ENCODE measurements at regions not wholly inside any gene's neighbourhood (a gene's known extent, or its start where the extent isn't known, plus 50 kb on each side); places are given as distances from the start of the nearest gene placed in this dataset.

DNA sequence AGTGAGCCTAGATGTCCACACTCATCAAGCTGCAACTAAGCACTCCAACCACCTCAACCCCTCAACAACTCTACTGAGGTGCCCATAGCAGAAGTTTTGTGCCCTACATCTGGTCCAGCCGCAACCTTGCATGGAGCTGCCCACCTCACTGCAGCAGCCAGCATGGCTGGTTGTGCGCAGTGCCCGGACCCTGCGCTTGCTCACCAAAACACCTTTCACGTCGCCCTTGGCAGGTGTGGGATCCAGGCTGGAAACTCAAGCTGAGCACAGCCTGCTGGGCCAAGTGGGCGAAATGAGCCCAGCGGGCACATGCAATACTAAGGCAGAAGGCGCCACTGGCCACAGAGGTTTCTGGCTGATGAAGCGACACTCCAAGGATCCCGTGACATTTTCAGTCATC is 902.4 kb downstream of the TBC1D32 start (continued):
- TF ChIP-seq ZNF394 (tag by site-specific recombination; IDR thresholded peaks at IDR 0.05; ENCODE audit: borderline replicate concordance) (no peak), ZNF2 (tag by site-specific recombination; IDR thresholded peaks at IDR 0.05) (no peak), ZNF426 (tag by site-specific recombination; IDR thresholded peaks at IDR 0.05) (no peak), ZNF350 (tag by site-specific recombination; IDR thresholded peaks at IDR 0.05) (no peak), ZNF621 (tag by site-specific recombination; IDR thresholded peaks at IDR 0.05) (no peak), ZEB2 (tag by site-specific recombination; IDR thresholded peaks at IDR 0.05) (no peak)
- TF ChIP-seq, protein P1, sequence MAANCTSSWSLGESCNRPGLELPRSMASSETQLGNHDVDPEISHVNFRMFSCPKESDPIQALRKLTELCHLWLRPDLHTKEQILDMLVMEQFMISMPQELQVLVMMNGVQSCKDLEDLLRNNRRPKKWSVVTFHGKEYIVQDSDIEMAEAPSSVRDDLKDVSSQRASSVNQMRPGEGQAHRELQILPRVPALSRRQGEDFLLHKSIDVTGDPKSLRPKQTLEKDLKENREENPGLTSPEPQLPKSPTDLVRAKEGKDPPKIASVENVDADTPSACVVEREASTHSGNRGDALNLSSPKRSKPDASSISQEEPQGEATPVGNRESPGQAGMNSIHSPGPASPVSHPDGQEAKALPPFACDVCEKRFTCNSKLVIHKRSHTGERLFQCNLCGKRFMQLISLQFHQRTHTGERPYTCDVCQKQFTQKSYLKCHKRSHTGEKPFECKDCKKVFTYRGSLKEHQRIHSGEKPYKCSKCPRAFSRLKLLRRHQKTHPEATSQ (tag by site-specific recombination; IDR thresholded peaks at IDR 0.05) = no peak

DNA sequence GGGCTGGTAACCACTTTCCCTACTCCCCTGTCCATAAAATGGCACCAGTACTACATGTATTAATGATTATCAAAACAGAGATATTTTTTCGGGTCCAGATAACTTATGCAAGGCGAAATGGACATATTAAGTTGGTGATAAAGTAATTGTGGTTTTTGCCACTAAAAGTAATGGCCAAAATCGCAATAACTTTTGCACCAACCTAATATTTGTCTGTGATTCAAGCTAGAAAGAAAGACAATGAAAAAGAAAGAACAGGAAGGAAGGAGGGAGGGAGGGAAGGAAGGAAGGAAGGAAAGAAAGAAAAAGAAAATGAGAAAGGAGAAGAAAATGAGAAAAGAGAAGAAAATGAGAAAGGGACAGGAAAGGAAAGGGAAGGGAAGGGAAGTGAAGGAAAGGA is 922.9 kb downstream of the TBC1D32 start:
- no peaks in the 10 kb centered on the region for H3K9me3 ChIP-seq (ENCODE audit: control insufficient read depth, insufficient read depth, low read depth, low read length)
- no peaks in the 10 kb centered on the region for H3K36me3 ChIP-seq (ENCODE audit: control insufficient read depth in 2 of 2, insufficient read depth in 1 of 2, low read length in 2 of 2)
- H3K27ac ChIP-seq (ENCODE audit: extremely low read depth, low read depth, low read length) = no peak overlapping the region
- CTCF ChIA-PET = no interaction called here
- no peaks in the 10 kb centered on the region for H3K4me1 ChIP-seq (ENCODE audit: control insufficient read depth, insufficient read depth, low read length)
- peak; percentile 70 for TF ChIP-seq PRDM1 (tag by site-specific recombination; IDR thresholded peaks at IDR 0.05)
- TF ChIP-seq ZNF513 (tag by site-specific recombination; IDR thresholded peaks at IDR 0.05) = no peak
- TF ChIP-seq WT1 (tag by site-specific recombination; IDR thresholded peaks at IDR 0.05) = no peak
- 0 out of 2 replicates have a peak, but pooled peaks have one; percentile 29 for TF ChIP-seq ZNF366 (tag by site-specific recombination; conservative IDR thresholded peaks at IDR 0.05)
- no peak for TF ChIP-seq HOXA7 (CRISPR knock-in tag; IDR thresholded peaks at IDR 0.05; ENCODE audit: borderline replicate concordance)
- POLR2A ChIA-PET = no interaction called here
- no peak overlapping the region for H3K4me3 ChIP-seq (ENCODE audit: low read depth, low read length)

DNA sequence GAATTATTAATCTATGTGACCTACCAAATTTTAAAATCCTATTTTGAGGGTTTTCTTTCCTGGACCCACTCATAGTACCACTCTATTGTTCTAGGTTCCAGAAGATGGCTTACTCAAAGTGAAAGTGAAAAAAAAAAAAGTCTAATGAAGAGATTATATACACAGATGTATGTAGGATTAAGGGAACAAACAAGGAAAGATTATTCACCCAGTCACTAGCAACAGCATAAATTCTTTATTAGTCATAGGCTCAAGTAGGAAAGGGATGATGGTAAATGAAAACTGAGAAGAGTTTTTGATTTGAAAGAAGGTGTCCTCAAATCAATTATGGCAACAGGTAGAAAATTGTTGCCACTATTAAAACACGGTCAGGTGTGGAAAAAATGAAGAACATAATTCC is 923.7 kb downstream of the TBC1D32 start:
- CTCF ChIA-PET = no interaction called here

More for the DNA sequence above, 923.7 kb downstream of the TBC1D32 start:
- POLR2A ChIA-PET = no interaction called here
- Histone ChIP-seq H3K4me1 (ENCODE audit: control insufficient read depth, insufficient read depth, low read length) (no peaks in the 10 kb centered on the region), H3K9me3 (ENCODE audit: control insufficient read depth, insufficient read depth, low read depth, low read length) (no peaks in the 10 kb centered on the region), H3K4me3 (ENCODE audit: low read depth, low read length) (no peak overlapping the region), H3K36me3 (ENCODE audit: control insufficient read depth in 2 of 2, insufficient read depth in 1 of 2, low read length in 2 of 2) (no peaks in the 10 kb centered on the region), H3K27ac (ENCODE audit: extremely low read depth, low read depth, low read length) (no peak overlapping the region)
- TF ChIP-seq KLF17 (tag by site-specific recombination; IDR thresholded peaks at IDR 0.05) (no peak), SALL2 (tag by site-specific recombination; IDR thresholded peaks at IDR 0.05; ENCODE audit: borderline replicate concordance) (no peak), ZNF266 (tag by site-specific recombination; IDR thresholded peaks at IDR 0.05; ENCODE audit: low read depth) (no peak), ZNF501 (tag by site-specific recombination; IDR thresholded peaks at IDR 0.05) (no peak), ZNF701 (tag by site-specific recombination; IDR thresholded peaks at IDR 0.05) (no peak), SP2 (tag by site-specific recombination; IDR thresholded peaks at IDR 0.05) (no peak), ZNF280C (tag by site-specific recombination; IDR thresholded peaks at IDR 0.05) (no peak), ZNF596 (tag by site-specific recombination; IDR thresholded peaks at IDR 0.05) (no peak), ZNF140 (tag by site-specific recombination; IDR thresholded peaks at IDR 0.05) (no peak), ZNF433 (tag by site-specific recombination; IDR thresholded peaks at IDR 0.05; ENCODE audit: low read depth) (no peak), ZNF175 (tag by site-specific recombination; IDR thresholded peaks at IDR 0.05) (no peak)
- TF ChIP-seq, protein P2, sequence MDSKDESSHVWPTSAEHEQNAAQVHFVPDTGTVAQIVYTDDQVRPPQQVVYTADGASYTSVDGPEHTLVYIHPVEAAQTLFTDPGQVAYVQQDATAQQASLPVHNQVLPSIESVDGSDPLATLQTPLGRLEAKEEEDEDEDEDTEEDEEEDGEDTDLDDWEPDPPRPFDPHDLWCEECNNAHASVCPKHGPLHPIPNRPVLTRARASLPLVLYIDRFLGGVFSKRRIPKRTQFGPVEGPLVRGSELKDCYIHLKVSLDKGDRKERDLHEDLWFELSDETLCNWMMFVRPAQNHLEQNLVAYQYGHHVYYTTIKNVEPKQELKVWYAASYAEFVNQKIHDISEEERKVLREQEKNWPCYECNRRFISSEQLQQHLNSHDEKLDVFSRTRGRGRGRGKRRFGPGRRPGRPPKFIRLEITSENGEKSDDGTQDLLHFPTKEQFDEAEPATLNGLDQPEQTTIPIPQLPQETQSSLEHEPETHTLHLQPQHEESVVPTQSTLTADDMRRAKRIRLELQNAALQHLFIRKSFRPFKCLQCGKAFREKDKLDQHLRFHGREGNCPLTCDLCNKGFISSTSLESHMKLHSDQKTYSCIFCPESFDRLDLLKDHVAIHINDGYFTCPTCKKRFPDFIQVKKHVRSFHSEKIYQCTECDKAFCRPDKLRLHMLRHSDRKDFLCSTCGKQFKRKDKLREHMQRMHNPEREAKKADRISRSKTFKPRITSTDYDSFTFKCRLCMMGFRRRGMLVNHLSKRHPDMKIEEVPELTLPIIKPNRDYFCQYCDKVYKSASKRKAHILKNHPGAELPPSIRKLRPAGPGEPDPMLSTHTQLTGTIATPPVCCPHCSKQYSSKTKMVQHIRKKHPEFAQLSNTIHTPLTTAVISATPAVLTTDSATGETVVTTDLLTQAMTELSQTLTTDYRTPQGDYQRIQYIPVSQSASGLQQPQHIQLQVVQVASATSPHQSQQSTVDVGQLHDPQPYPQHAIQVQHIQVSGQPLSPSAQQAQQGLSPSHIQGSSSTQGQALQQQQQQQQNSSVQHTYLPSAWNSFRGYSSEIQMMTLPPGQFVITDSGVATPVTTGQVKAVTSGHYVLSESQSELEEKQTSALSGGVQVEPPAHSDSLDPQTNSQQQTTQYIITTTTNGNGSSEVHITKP (tag by site-specific recombination; IDR thresholded peaks at IDR 0.05) = no peak

All from HEK293 (cell line).